GM23248 (cell line): ENCODE measurements at regions not wholly inside any gene's neighbourhood (a gene's known extent, or its start where the extent isn't known, plus 50 kb on each side); places are given as distances from the start of the nearest gene placed in this dataset.

Experiments
- EZH2 ChIP-seq: fragments of 200-600 bp; sonication (generic); IDR thresholded peaks from 2 replicates; pipeline ENCODE4 v1.6.1; 2018; ENCODE audit warnings: antibody characterized with exemption, mild to moderate bottlenecking; ENCODE audit not compliant: insufficient read depth, poor library complexity, severe bottlenecking
- EZH2phosphoT487 ChIP-seq: fragments of 200-600 bp; sonication (generic); IDR thresholded peaks from 2 replicates; pipeline ENCODE4 v1.6.1; 2018; ENCODE audit warnings: antibody characterized with exemption, moderate library complexity, mild to moderate bottlenecking, low read depth; ENCODE audit not compliant: insufficient read depth

DNA sequence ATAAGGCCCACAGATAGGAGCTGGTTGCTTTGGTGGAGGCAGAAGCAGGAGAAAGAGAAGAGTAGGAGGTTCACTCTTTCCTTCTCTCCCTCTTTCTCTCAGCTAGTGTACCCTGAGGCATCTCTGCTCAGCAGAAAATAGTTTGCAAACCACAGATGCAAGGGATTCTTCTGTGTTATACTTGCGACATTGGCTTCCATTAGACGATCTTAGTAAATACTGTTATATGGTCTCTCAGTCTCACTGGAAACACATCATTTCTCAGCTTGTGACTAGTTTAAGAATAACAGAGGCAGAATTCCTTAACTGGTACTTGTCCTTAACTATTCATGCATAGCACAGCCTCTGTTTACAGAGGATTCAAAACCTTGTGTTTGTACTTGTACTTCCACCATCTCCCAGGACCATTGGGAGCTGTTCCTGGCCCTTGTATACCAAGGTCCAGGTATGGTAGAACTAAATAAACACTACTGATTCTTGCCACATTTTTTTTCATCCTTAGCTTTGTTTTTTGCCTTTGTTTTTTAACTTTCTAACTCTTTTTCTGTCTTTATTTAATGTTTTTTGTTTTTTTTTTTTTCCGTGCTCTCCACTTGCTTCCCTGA lies 218.2 kb downstream of the OTOR start:
- no peak for TF ChIP-seq EZH2phosphoT487
- TF ChIP-seq EZH2 = no peak
